ENCODE measurements at regions not wholly inside any gene's neighbourhood (a gene's known extent, or its start where the extent isn't known, plus 50 kb on each side); places are given as distances from the start of the nearest gene placed in this dataset.

- Histone ChIP-seq H3K9me3 (no peaks in the 10 kb centered on the region), H3K4me2 (no peak overlapping the region), H3K36me3 (replicated peaks in 1 of 2; ENCODE audit: control insufficient read depth in 1 of 2, insufficient read depth in 2 of 2, low read length in 1 of 2) (no peaks in the 10 kb centered on the region), H3K9ac (no peak overlapping the region), H3K79me2 (ENCODE audit: insufficient read depth) (no peaks in the 10 kb centered on the region), H4K20me1 (ENCODE audit: insufficient read depth) (no peaks in the 10 kb centered on the region), H3K4me1 (ENCODE audit: control insufficient read depth in 1 of 2, insufficient read depth in 2 of 2, low read depth in 1 of 2, low read length in 1 of 2) (peaks cover 0 to 21% of the 10 kb centered on the region in 2 experiments; a peak in 1 of 4 replicates), H3K4me3 (ENCODE audit: low read depth in 2 of 2, low read length in 1 of 2) (no peak overlapping the region), H3K27ac (ENCODE audit: low read depth in 2 of 2, low read length in 1 of 2) (no peak overlapping the region), H3K9me2 (no peaks in the 10 kb centered on the region), H3K27me3 (ENCODE audit: insufficient read depth) (no peaks in the 10 kb centered on the region), H2AFZ (ENCODE audit: low read depth) (no peak overlapping the region), H3F3A (replicated peaks; ENCODE audit: insufficient read depth) (no peaks in the 10 kb centered on the region)
- TF ChIP-seq TEAD4 (IDR thresholded peaks at IDR 0.05; ENCODE audit: borderline replicate concordance, insufficient read depth) (no peak), REST (IDR thresholded peaks at IDR 0.05; ENCODE audit: low read depth, low read length) (no peak), NFIC (IDR thresholded peaks at IDR 0.05; ENCODE audit: borderline replicate concordance) (no peak), RXRA (IDR thresholded peaks at IDR 0.05; ENCODE audit: borderline replicate concordance, low read depth) (no peak), EZH2phosphoT487 (IDR thresholded peaks at IDR 0.05; ENCODE audit: borderline replicate concordance, low read depth) (no peak), ELF1 (IDR thresholded peaks at IDR 0.05) (no peak)
- DNase-seq = no peak
- ChIA-PET CTCF (interaction anchor here (0.8 to 5.3 kb wide), 6 partner anchors 10 to 150 kb away, joined by 3 to 52 read pairs (median 5); no protein-coding TSS in a partner anchor), POLR2A (no interaction called here)
- 88% methylated on average over 8 of the region's 10 CpGs for WGBS (ENCODE audit: low lambda C conversion rate)
Observed at GRCh38 chr1:43063394-43064219, 104.9 kb upstream of the SLC2A1 start.

DNA sequence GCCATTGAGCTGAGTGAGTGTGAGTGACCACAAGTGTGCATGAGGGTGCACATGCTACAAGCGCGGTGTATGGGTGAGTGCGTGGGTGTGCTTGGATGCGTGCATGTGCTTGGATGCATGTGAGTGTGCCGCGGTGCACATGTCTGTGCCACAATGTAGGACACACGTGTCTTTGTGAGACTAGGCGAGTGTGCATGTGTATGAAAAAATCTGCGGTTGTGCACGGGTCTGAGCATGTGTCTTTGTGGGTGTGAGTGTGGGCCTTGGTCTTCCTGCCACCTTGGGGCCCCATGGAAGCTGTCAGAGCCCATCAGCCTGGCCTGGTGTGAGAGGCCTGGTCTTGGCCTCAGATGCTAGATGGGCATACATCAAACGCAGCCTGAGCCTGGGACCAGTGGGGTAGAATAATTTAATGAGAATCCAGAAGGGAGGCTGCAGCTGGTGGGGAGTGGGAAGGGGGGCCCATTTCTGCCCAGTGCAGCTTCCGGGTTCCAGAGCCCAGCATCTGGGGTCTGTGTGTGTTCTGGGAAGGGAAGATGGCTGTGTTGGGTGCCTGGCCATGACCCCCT lies 103.9 kb upstream of the SLC2A1 start:
- no peak for TF ChIP-seq GATA2 (CRISPR knock-in tag; IDR thresholded peaks at IDR 0.05)
- no peak for TF ChIP-seq RFX5 (IDR thresholded peaks at IDR 0.05; ENCODE audit: low read length)
- TF ChIP-seq, protein P1, sequence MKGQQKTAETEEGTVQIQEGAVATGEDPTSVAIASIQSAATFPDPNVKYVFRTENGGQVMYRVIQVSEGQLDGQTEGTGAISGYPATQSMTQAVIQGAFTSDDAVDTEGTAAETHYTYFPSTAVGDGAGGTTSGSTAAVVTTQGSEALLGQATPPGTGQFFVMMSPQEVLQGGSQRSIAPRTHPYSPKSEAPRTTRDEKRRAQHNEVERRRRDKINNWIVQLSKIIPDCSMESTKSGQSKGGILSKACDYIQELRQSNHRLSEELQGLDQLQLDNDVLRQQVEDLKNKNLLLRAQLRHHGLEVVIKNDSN (IDR thresholded peaks at IDR 0.05; ENCODE audit: borderline replicate concordance, low read depth) = no peak
- no peak for TF ChIP-seq RXRA (IDR thresholded peaks at IDR 0.05; ENCODE audit: borderline replicate concordance, low read depth)
- no peak for TF ChIP-seq GABPA (IDR thresholded peaks at IDR 0.05; ENCODE audit: low read depth)
- H3K27me3 ChIP-seq (ENCODE audit: insufficient read depth) = no peaks in the 10 kb centered on the region
- CTCF ChIA-PET = interaction anchor here (0.6 to 5.3 kb wide), 6 partner anchors 11 to 162 kb away, joined by 3 to 52 read pairs (median 5); no protein-coding TSS in a partner anchor

More for the DNA sequence above, 103.9 kb upstream of the SLC2A1 start:
- H3K4me1 ChIP-seq (ENCODE audit: control insufficient read depth in 1 of 2, insufficient read depth in 2 of 2, low read depth in 1 of 2, low read length in 1 of 2) = peaks cover 0 to 22% of the 10 kb centered on the region in 2 experiments; a peak in 1 of 4 replicates
- H3K9me3 ChIP-seq = no peaks in the 10 kb centered on the region
- no peak overlapping the region for H3K9ac ChIP-seq
- no peak overlapping the region for H3K4me3 ChIP-seq (ENCODE audit: low read depth in 2 of 2, low read length in 1 of 2)
- no peak for DNase-seq
- no peak overlapping the region for H3K4me2 ChIP-seq
- H3K9me2 ChIP-seq = no peaks in the 10 kb centered on the region
- H3F3A ChIP-seq (replicated peaks; ENCODE audit: insufficient read depth) = no peaks in the 10 kb centered on the region
- peak overlapping the region in 1 of 2 experiments; percentile 72; a peak in 2 of 4 replicates for H3K27ac ChIP-seq (ENCODE audit: low read depth in 2 of 2, low read length in 1 of 2)
- 90% methylated on average over 12 of the region's 12 CpGs for WGBS (ENCODE audit: low lambda C conversion rate)
- no peak overlapping the region for H2AFZ ChIP-seq (ENCODE audit: low read depth)
- no peaks in the 10 kb centered on the region for H3K79me2 ChIP-seq (ENCODE audit: insufficient read depth)
- no peaks in the 10 kb centered on the region for H4K20me1 ChIP-seq (ENCODE audit: insufficient read depth)
- POLR2A ChIA-PET = no interaction called here
- no peaks in the 10 kb centered on the region for H3K36me3 ChIP-seq (replicated peaks in 1 of 2; ENCODE audit: control insufficient read depth in 1 of 2, insufficient read depth in 2 of 2, low read length in 1 of 2)

All from SK-N-SH (cell line).